ENCODE measurements at regions not wholly inside any gene's neighbourhood (a gene's known extent, or its start where the extent isn't known, plus 50 kb on each side); places are given as distances from the start of the nearest gene placed in this dataset.

GRCh38 chr2:149986861-149987260, 399.3 kb upstream of the MMADHC start:
- no peak for DNase-seq

- no peak for DNase-seq
These were observed 396.7 kb upstream of the MMADHC start for GRCh38 chr2:149984311-149984710.

- DNase-seq = no peak
These were observed 384.5 kb upstream of the MMADHC start for GRCh38 chr2:149972066-149972465.

- no peak for DNase-seq
These were observed 367.5 kb upstream of the MMADHC start for GRCh38 chr2:149954981-149955600.

- DNase-seq = no peak
These were observed 366.1 kb upstream of the MMADHC start for GRCh38 chr2:149953627-149954026.

GRCh38 chr2:149931486-149931885, 343.9 kb upstream of the MMADHC start:
- no peak for DNase-seq

- DNase-seq = no peak
These were observed 340.4 kb upstream of the MMADHC start for GRCh38 chr2:149928011-149928410.

GRCh38 chr2:149926149-149926548, 338.6 kb upstream of the MMADHC start:
- DNase-seq = no peak

GRCh38 chr2:149924549-149925213, 337.1 kb upstream of the MMADHC start:
- no peak for DNase-seq

GRCh38 chr2:149924028-149924427, 336.5 kb upstream of the MMADHC start:
- DNase-seq = no peak

GRCh38 chr2:149921911-149922616, 334.5 kb upstream of the MMADHC start:
- no peak for DNase-seq

GRCh38 chr2:149920389-149920788, 332.8 kb upstream of the MMADHC start:
- no peak for DNase-seq

GRCh38 chr2:149915151-149915550, 327.6 kb upstream of the MMADHC start:
- DNase-seq = no peak

- DNase-seq = no peak
These were observed 321.4 kb upstream of the MMADHC start for GRCh38 chr2:149908726-149909683.

- no peak for DNase-seq
These were observed 319.3 kb upstream of the MMADHC start for GRCh38 chr2:149906886-149907285.

- no peak for DNase-seq
These were observed 317.0 kb upstream of the MMADHC start for GRCh38 chr2:149904352-149905175.

- no peak for DNase-seq
These were observed 316.1 kb upstream of the MMADHC start for GRCh38 chr2:149903626-149904025.

GRCh38 chr2:149902081-149902480, 314.5 kb upstream of the MMADHC start:
- DNase-seq = no peak

GRCh38 chr2:149901231-149901859, 313.8 kb upstream of the MMADHC start:
- DNase-seq = no peak

GRCh38 chr2:149899390-149899789, 311.8 kb upstream of the MMADHC start:
- no peak for DNase-seq

GRCh38 chr2:149894760-149895159, 307.2 kb upstream of the MMADHC start:
- DNase-seq = no peak

GRCh38 chr2:149894226-149894625, 306.7 kb upstream of the MMADHC start:
- DNase-seq = no peak
